ENCODE measurements at regions not wholly inside any gene's neighbourhood (a gene's known extent, or its start where the extent isn't known, plus 50 kb on each side); places are given as distances from the start of the nearest gene placed in this dataset.
"Not testable (repeated sequence)": the region's sequence is repeated elsewhere in the genome, so short reads cannot be mapped to it uniquely, and the experiment has no call there.

- FAIRE-seq (no peak), DNase-seq (no peak)
- no peak overlapping the region for H3K4me3 ChIP-seq (ENCODE audit: low read depth in 1 of 3, low read length in 3 of 3)
- no peaks in the 10 kb centered on the region for H3K27me3 ChIP-seq (ENCODE audit: control insufficient read depth in 3 of 3, insufficient read depth in 3 of 3, low read length in 3 of 3)
- H3K36me3 ChIP-seq (ENCODE audit: control insufficient read depth in 3 of 3, insufficient read depth in 2 of 3, low read depth in 1 of 3, low read length in 3 of 3), result no peaks in the 10 kb centered on the region
- H3K9me3 ChIP-seq (ENCODE audit: control insufficient read depth in 2 of 2, insufficient read depth in 1 of 2, low read depth in 1 of 2, low read length in 1 of 2), result no peaks in the 10 kb centered on the region
- WGBS, 3 donors, result 91 to 95% (median 94%) methylated on average over 1 of the region's 1 CpG
- H3K4me1 ChIP-seq (ENCODE audit: control insufficient read depth in 3 of 3, insufficient read depth in 2 of 3, low read depth in 1 of 3, low read length in 2 of 3), result no peaks in the 10 kb centered on the region
- H3K27ac ChIP-seq (ENCODE audit: low read depth in 1 of 3, low read length in 2 of 3), result no peak overlapping the region
Observed at GRCh38 chr7:119945822-119946221, 327.2 kb upstream of the KCND2 start.

- H3K27me3 ChIP-seq (ENCODE audit: control insufficient read depth in 3 of 3, insufficient read depth in 3 of 3, low read length in 3 of 3), result no peaks in the 10 kb centered on the region
- H3K9me3 ChIP-seq (ENCODE audit: control insufficient read depth in 2 of 2, insufficient read depth in 1 of 2, low read depth in 1 of 2, low read length in 1 of 2), result no peaks in the 10 kb centered on the region
- no peak for FAIRE-seq
- no peak overlapping the region for H3K4me3 ChIP-seq (ENCODE audit: low read depth in 1 of 3, low read length in 3 of 3)
- 91 to 95% (median 93%) methylated on average over 5 of the region's 5 CpGs for WGBS, 3 donors
- H3K27ac ChIP-seq (ENCODE audit: low read depth in 1 of 3, low read length in 2 of 3), result no peak overlapping the region
- H3K4me1 ChIP-seq (ENCODE audit: control insufficient read depth in 3 of 3, insufficient read depth in 2 of 3, low read depth in 1 of 3, low read length in 2 of 3), result no peaks in the 10 kb centered on the region
- H3K36me3 ChIP-seq (ENCODE audit: control insufficient read depth in 3 of 3, insufficient read depth in 2 of 3, low read depth in 1 of 3, low read length in 3 of 3), result no peaks in the 10 kb centered on the region
- no peak for DNase-seq
Observed at GRCh38 chr7:119949053-119949452, 323.9 kb upstream of the KCND2 start.

DNA sequence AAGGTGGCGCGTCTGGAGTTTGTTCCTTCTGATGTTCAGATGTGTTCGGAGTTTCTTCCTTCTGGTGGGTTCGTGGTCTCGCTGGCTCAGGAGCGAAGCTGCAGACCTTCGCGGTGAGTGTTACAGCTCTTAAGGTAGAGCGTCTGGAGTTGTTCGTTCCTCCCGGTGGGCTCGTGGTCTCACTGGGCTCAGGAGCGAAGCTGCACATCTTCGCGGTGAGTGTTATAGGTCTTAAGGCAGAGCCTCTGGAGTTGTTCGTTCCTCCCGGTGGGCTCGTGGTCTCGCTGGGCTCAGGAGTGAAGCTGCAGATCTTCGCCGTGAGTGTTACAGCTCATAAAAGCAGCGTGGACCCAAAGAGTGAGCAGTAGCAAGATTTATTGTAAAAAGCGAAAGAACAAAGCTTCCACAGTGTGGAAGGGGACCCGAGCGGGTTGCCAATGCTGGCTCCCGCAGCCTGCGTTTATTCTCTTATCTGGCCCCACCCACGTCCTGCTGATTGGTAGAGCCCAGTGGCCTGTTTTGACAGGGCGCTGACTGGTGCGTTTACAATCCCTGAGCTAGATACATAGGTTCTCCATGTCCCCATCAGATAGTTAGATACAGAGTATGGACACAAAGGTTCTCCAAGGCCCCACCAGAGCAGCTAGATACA, 322.5 kb upstream of the KCND2 start:
- not testable (repeated sequence) for DNase-seq; H3K27me3 ChIP-seq (ENCODE audit: control insufficient read depth in 3 of 3, insufficient read depth in 3 of 3, low read length in 3 of 3); H3K36me3 ChIP-seq (ENCODE audit: control insufficient read depth in 3 of 3, insufficient read depth in 2 of 3, low read depth in 1 of 3, low read length in 3 of 3); FAIRE-seq; H3K4me1 ChIP-seq (ENCODE audit: control insufficient read depth in 3 of 3, insufficient read depth in 2 of 3, low read depth in 1 of 3, low read length in 2 of 3); H3K4me3 ChIP-seq (ENCODE audit: low read depth in 1 of 3, low read length in 3 of 3); H3K27ac ChIP-seq (ENCODE audit: low read depth in 1 of 3, low read length in 2 of 3); H3K9me3 ChIP-seq (ENCODE audit: control insufficient read depth in 2 of 2, insufficient read depth in 1 of 2, low read depth in 1 of 2, low read length in 1 of 2)
- 93 to 94% (median 93%) methylated on average over 30 of the region's 30 CpGs for WGBS, 3 donors

DNA sequence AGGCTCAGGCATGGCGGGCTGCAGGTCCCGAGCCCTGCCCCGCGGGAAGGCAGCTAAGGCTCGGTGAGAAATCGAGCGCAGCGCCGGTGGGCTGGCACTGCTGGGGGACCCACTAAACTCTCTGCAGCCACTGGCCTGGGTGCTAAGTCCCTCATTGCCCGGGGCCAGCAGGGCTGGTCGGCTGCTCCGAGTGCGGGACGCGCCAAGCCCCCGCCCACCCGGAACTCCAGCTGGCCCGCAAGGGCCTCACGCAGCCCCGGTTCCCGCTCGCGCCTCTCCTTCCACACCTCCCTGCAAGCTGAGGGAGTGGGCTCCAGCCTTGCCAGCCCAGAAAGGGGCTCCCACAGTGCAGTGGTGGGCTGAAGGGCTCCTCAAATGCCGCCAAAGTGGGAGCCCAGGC, 321.4 kb upstream of the KCND2 start:
- H3K27ac ChIP-seq (ENCODE audit: low read depth in 1 of 3, low read length in 2 of 3); DNase-seq; H3K27me3 ChIP-seq (ENCODE audit: control insufficient read depth in 3 of 3, insufficient read depth in 3 of 3, low read length in 3 of 3); H3K36me3 ChIP-seq (ENCODE audit: control insufficient read depth in 3 of 3, insufficient read depth in 2 of 3, low read depth in 1 of 3, low read length in 3 of 3); H3K9me3 ChIP-seq (ENCODE audit: control insufficient read depth in 2 of 2, insufficient read depth in 1 of 2, low read depth in 1 of 2, low read length in 1 of 2); FAIRE-seq; H3K4me1 ChIP-seq (ENCODE audit: control insufficient read depth in 3 of 3, insufficient read depth in 2 of 3, low read depth in 1 of 3, low read length in 2 of 3); H3K4me3 ChIP-seq (ENCODE audit: low read depth in 1 of 3, low read length in 3 of 3): not testable (repeated sequence)
- WGBS, 3 donors, result 95 to 99% (median 96%) methylated on average over 14 to 23 of the region's 24 CpGs

GRCh38 chr7:119957335-119957734, 315.6 kb upstream of the KCND2 start:
- DNase-seq, result no peak
- Histone ChIP-seq H3K4me3 (ENCODE audit: low read depth in 1 of 3, low read length in 3 of 3) (no peak overlapping the region), H3K9me3 (ENCODE audit: control insufficient read depth in 2 of 2, insufficient read depth in 1 of 2, low read depth in 1 of 2, low read length in 1 of 2) (no peaks in the 10 kb centered on the region), H3K4me1 (ENCODE audit: control insufficient read depth in 3 of 3, insufficient read depth in 2 of 3, low read depth in 1 of 3, low read length in 2 of 3) (no peaks in the 10 kb centered on the region), H3K27ac (ENCODE audit: low read depth in 1 of 3, low read length in 2 of 3) (no peak overlapping the region), H3K36me3 (ENCODE audit: control insufficient read depth in 3 of 3, insufficient read depth in 2 of 3, low read depth in 1 of 3, low read length in 3 of 3) (no peaks in the 10 kb centered on the region), H3K27me3 (ENCODE audit: control insufficient read depth in 3 of 3, insufficient read depth in 3 of 3, low read length in 3 of 3) (no peaks in the 10 kb centered on the region)
- no peak for FAIRE-seq

GRCh38 chr7:119959811-119960210, 313.2 kb upstream of the KCND2 start:
- FAIRE-seq, result no peak
- Histone ChIP-seq H3K36me3 (ENCODE audit: control insufficient read depth in 3 of 3, insufficient read depth in 2 of 3, low read depth in 1 of 3, low read length in 3 of 3) (no peaks in the 10 kb centered on the region), H3K4me3 (ENCODE audit: low read depth in 1 of 3, low read length in 3 of 3) (no peak overlapping the region), H3K9me3 (ENCODE audit: control insufficient read depth in 2 of 2, insufficient read depth in 1 of 2, low read depth in 1 of 2, low read length in 1 of 2) (no peaks in the 10 kb centered on the region), H3K27me3 (ENCODE audit: control insufficient read depth in 3 of 3, insufficient read depth in 3 of 3, low read length in 3 of 3) (no peaks in the 10 kb centered on the region), H3K27ac (ENCODE audit: low read depth in 1 of 3, low read length in 2 of 3) (no peak overlapping the region), H3K4me1 (ENCODE audit: control insufficient read depth in 3 of 3, insufficient read depth in 2 of 3, low read depth in 1 of 3, low read length in 2 of 3) (no peaks in the 10 kb centered on the region)
- DNase-seq, result no peak
- 68 to 85% (median 77%) methylated on average over 1 of the region's 1 CpG for WGBS, 3 donors

DNA sequence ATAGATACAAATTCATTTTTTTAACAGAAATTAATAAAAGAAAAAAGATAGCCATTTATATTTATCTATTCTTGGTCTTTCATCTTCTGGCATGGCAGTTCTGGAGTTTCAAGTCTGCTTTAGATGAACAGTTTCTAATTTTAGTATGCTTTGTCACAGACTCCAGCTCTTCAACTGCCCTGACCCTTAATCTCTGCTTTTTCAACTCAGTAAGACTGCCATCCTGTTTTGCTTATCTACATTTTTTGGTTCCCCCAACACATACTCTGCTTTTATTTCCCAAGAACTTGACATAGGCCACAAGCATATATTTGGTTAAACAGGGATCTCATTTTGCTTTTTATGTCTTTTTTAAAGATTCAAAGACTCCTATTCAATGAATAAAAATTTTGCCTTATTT, 309.3 kb upstream of the KCND2 start:
- FAIRE-seq, result no peak
- no peaks in the 10 kb centered on the region for H3K9me3 ChIP-seq (ENCODE audit: control insufficient read depth in 2 of 2, insufficient read depth in 1 of 2, low read depth in 1 of 2, low read length in 1 of 2)
- H3K27me3 ChIP-seq (ENCODE audit: control insufficient read depth in 3 of 3, insufficient read depth in 3 of 3, low read length in 3 of 3), result no peaks in the 10 kb centered on the region
- H3K27ac ChIP-seq (ENCODE audit: low read depth in 1 of 3, low read length in 2 of 3), result no peak overlapping the region
- H3K4me3 ChIP-seq (ENCODE audit: low read depth in 1 of 3, low read length in 3 of 3), result no peak overlapping the region
- no peaks in the 10 kb centered on the region for H3K36me3 ChIP-seq (ENCODE audit: control insufficient read depth in 3 of 3, insufficient read depth in 2 of 3, low read depth in 1 of 3, low read length in 3 of 3)
- DNase-seq, result no peak
- H3K4me1 ChIP-seq (ENCODE audit: control insufficient read depth in 3 of 3, insufficient read depth in 2 of 3, low read depth in 1 of 3, low read length in 2 of 3), result no peaks in the 10 kb centered on the region

DNA sequence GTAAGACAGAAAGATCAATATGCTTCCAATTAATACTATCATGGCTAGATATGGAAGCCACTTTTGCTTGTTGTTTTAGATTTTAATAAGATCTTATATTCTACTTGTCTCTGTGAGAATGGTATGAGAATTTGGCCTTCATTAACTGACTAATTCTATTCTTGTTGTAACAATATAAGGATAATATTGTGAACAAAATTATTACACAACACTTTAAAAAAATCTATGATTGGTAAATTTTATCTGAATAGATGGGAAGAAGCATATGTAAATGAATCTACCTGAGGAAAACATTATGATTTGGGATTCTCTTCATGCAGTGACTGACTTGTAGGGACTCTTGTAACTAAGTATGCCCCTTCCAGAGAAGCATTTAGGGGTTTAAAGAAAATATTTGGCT, 308.9 kb upstream of the KCND2 start:
- Histone ChIP-seq H3K4me1 (ENCODE audit: control insufficient read depth in 3 of 3, insufficient read depth in 2 of 3, low read depth in 1 of 3, low read length in 2 of 3) (no peaks in the 10 kb centered on the region), H3K27me3 (ENCODE audit: control insufficient read depth in 3 of 3, insufficient read depth in 3 of 3, low read length in 3 of 3) (no peaks in the 10 kb centered on the region), H3K36me3 (ENCODE audit: control insufficient read depth in 3 of 3, insufficient read depth in 2 of 3, low read depth in 1 of 3, low read length in 3 of 3) (no peaks in the 10 kb centered on the region), H3K9me3 (ENCODE audit: control insufficient read depth in 2 of 2, insufficient read depth in 1 of 2, low read depth in 1 of 2, low read length in 1 of 2) (no peaks in the 10 kb centered on the region), H3K27ac (ENCODE audit: low read depth in 1 of 3, low read length in 2 of 3) (no peak overlapping the region), H3K4me3 (ENCODE audit: low read depth in 1 of 3, low read length in 3 of 3) (no peak overlapping the region)
- DNase-seq, result no peak
- FAIRE-seq, result no peak

- FAIRE-seq, result no peak
Observed at GRCh38 chr7:119964788-119965542, 308.0 kb upstream of the KCND2 start.

More at GRCh38 chr7:119964788-119965542, 308.0 kb upstream of the KCND2 start:
- H3K27me3 ChIP-seq (ENCODE audit: control insufficient read depth in 3 of 3, insufficient read depth in 3 of 3, low read length in 3 of 3), result no peaks in the 10 kb centered on the region
- 40 to 53% (median 42%) methylated on average over 1 of the region's 1 CpG for WGBS, 3 donors
- H3K27ac ChIP-seq (ENCODE audit: low read depth in 1 of 3, low read length in 2 of 3), result no peak overlapping the region
- H3K4me3 ChIP-seq (ENCODE audit: low read depth in 1 of 3, low read length in 3 of 3), result no peak overlapping the region
- H3K4me1 ChIP-seq (ENCODE audit: control insufficient read depth in 3 of 3, insufficient read depth in 2 of 3, low read depth in 1 of 3, low read length in 2 of 3), result no peaks in the 10 kb centered on the region
- no peak for DNase-seq
- H3K9me3 ChIP-seq (ENCODE audit: control insufficient read depth in 2 of 2, insufficient read depth in 1 of 2, low read depth in 1 of 2, low read length in 1 of 2), result no peaks in the 10 kb centered on the region
- H3K36me3 ChIP-seq (ENCODE audit: control insufficient read depth in 3 of 3, insufficient read depth in 2 of 3, low read depth in 1 of 3, low read length in 3 of 3), result no peaks in the 10 kb centered on the region

Data from small intestine (tissue), 7 donors.